VCaP (cell line): ENCODE measurements at regions not wholly inside any gene's neighbourhood (a gene's known extent, or its start where the extent isn't known, plus 50 kb on each side); places are given as distances from the start of the nearest gene placed in this dataset.

Source experiments
- H3K27ac ChIP-seq: fragments of 450-650 bp; 2 replicates; pipeline ENCODE4 v1.5.1; 2017
- TF ChIP-seq, protein P1 (sequence below): fragments of 450-650 bp; conservative IDR thresholded peaks from 2 replicates; pipeline ENCODE4 v1.5.1; 2017; ENCODE audit warnings: mild to moderate bottlenecking, moderate library complexity

DNA sequence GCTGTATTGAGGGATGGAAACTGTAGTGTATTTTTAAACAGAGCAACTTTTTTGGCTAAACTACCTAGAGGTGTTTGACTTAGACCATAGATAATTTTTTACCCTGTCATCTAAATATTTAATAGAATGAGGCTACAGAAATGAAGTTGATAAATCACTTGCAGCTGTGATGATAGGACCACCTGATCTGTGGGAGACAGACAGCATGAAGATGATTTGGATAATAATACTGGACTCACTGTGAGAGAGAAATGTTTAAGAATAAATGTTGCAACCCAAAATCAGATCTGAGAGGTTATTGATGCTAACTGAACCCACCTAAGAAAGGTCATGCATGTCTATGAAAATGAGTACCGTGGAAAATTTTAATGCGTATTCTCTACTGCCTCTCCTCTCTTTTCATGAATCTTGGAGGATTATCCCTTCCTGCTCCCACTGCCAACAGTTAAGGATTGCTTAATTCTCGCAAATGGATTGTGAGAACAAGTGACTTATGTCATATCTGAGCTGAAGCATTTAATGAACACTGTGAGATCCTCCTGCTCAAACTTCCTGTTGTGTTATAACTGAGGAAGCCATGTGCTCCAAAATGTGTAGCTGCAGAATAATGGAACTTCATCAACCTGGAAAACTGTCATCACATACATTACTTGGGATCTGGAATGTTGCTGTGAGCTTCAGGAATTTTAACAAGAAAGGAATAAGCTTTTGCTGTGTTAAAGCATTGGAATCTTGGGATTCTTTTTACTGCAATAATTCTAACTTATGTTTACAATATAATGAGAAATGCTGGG lies 617.9 kb upstream of the CDH18 start:
- no peak overlapping the region for H3K27ac ChIP-seq
- TF ChIP-seq, protein P1, sequence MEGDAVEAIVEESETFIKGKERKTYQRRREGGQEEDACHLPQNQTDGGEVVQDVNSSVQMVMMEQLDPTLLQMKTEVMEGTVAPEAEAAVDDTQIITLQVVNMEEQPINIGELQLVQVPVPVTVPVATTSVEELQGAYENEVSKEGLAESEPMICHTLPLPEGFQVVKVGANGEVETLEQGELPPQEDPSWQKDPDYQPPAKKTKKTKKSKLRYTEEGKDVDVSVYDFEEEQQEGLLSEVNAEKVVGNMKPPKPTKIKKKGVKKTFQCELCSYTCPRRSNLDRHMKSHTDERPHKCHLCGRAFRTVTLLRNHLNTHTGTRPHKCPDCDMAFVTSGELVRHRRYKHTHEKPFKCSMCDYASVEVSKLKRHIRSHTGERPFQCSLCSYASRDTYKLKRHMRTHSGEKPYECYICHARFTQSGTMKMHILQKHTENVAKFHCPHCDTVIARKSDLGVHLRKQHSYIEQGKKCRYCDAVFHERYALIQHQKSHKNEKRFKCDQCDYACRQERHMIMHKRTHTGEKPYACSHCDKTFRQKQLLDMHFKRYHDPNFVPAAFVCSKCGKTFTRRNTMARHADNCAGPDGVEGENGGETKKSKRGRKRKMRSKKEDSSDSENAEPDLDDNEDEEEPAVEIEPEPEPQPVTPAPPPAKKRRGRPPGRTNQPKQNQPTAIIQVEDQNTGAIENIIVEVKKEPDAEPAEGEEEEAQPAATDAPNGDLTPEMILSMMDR: no peak

DNA sequence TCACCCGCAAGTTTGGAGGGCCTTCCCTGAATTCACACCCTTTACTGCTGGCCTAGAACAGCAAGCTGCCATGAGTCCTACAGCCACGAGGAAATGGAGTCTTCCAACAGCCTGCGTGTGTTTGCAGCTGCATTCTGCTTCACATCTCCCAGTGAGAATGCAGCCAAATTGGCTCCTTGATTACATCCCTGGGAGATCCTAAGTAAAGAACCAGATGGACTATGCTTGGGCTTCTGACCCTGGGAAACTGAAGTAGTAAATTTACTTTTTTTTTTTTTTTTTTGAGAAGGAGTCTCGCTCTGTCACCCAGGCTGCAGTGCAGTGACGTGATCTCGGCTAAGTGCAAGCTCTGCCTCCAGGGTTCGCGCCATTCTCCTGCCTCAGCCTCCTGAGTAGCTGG lies 617.0 kb upstream of the CDH18 start:
- no peak overlapping the region for H3K27ac ChIP-seq
- TF ChIP-seq, protein P1: no peak

DNA sequence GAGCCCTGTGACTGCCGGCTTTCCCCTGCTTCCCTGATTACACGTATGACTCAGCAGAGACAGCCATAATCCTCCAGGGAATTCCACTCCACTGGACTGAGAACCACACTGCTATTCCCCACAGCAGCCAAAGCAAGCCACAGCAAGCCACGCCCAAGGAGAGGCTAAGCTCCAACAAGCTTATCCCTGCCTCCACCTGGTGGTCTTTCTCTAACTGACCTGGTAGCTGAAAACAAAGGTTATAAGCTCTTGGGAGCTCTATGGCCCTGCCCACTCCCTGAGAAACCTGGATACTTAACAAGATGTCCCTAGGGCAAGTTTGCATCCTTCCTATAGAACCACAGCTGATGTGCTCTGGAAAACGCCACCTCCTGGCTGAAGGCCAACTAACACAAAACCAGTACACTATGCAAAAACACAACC lies 613.7 kb upstream of the CDH18 start:
- H3K27ac ChIP-seq: no peak overlapping the region
- TF ChIP-seq, protein P1: no peak

DNA sequence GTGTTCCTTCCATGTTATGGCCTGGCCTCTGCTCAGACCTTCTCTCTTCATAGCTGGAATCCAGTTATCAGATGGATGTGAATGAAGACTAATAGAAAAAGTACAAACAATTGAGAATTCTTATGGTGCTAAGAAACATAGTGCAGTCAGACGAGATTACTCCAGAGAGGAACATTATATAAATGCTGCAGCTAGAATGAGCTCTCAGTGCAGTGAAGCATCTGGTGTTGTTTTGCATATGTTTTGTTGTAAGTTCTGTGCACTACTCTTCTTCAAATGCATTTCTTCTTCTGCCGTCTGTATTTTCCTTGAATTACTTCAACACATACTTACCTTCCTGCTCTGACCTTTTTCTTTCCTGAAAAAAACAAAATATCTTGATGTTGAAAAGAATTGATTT lies 602.4 kb upstream of the CDH18 start:
- H3K27ac ChIP-seq: no peak overlapping the region
- TF ChIP-seq, protein P1: no peak

DNA sequence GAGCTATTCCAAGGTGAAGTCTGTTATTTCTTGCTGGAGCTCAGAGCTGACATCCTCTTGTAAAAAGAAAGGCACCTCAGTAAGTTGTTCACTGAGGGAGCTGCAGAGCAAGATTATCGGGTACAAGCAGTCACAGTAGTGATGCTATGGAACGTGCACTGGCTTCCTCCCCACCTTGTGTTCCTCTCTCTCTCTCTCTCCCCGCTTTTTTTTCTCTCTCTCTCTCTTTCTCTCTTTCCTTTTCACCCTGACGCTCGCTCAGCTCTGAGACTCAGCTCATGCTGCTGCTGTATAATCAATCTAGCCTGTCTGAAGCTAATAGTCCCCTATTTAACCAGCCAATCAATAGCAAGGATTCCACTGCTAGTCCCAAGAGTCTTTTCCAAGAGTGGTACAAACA lies 587.6 kb upstream of the CDH18 start:
- TF ChIP-seq, protein P1: no peak
- no peak overlapping the region for H3K27ac ChIP-seq

DNA sequence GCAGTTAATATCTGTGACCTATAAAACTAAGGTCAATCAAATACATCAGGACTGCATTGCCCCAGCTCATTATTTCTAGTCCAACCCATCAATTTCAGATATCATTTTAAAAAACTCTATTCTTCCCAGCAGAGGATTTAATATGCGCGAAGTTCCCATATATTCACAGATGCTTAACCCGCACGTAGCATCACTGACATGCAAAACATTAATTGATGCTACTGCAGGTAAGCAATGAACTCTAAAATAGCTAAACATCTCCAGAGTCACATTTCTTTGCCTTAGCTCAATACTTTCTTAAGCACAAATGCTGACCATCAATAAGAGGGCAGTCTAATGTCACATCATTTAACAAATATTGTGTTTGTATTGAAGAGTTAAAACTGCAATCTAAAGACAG lies 586.6 kb upstream of the CDH18 start:
- H3K27ac ChIP-seq: no peak overlapping the region
- TF ChIP-seq, protein P1: no peak

DNA sequence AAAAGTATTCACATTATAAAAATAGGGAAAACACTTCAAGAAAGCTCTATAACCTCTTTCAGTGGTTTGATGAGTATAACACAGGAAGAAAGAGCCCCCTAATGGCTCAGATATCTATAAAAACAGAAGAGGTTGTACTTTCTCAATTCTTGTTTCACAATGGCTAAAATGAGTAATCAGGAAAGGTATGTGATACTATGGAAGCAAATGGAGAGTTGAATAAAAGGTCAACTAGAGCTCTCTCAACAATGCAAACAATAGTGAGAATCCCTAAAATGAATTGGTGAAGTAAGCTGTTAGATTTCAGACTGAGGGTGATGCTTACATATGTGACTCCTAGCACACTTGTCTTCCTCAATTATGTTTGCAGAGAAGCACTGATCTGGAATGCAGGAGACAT lies 584.6 kb upstream of the CDH18 start:
- TF ChIP-seq, protein P1: no peak
- H3K27ac ChIP-seq: no peak overlapping the region
